ENCODE measurements at regions not wholly inside any gene's neighbourhood (a gene's known extent, or its start where the extent isn't known, plus 50 kb on each side); places are given as distances from the start of the nearest gene placed in this dataset.

DNA sequence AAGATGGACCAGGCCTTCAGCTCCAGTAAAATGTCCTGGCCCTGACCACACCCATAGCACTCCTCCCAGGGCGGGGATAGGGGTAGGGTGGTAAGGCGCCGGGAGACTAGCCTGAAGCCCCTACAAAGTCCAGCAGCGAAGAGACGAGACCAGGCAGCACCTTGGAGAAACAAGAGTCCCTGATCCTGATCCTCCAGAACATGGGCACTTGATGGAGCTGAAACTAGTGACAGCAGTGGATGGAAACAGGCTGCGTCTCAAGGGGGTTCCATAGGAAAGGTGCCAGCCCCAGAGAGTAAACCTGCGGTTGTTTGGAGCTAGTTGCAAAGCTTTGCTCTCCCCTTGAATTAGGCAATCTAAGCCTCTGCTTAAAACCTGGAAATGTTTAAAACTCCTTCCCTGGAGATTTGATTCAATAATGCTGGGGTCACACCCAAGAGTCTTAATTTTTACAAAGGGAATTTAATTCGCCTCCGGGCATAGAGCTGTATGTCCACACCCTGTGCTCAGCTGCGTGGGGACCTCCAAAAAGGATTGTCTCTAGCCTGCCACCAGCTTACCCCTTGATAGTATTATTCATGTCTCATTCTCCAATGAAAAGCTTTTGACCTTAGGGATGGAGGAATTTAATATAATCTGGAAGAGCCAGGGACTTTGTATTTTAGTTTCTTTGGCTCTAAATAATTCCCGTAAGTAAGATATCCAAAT, 258.6 kb downstream of the PMP22 start:
- FAIRE-seq (no peak), ATAC-seq (no peak), DNase-seq (no peak)
- H3K27ac ChIP-seq: no peak overlapping the region
- H3K9me3 ChIP-seq: no peaks in the 10 kb centered on the region
- intact Hi-C loops (cut with DNase I): no loop called here
- H3K4me1 ChIP-seq: no peaks in the 10 kb centered on the region
- TF ChIP-seq, protein P1, sequence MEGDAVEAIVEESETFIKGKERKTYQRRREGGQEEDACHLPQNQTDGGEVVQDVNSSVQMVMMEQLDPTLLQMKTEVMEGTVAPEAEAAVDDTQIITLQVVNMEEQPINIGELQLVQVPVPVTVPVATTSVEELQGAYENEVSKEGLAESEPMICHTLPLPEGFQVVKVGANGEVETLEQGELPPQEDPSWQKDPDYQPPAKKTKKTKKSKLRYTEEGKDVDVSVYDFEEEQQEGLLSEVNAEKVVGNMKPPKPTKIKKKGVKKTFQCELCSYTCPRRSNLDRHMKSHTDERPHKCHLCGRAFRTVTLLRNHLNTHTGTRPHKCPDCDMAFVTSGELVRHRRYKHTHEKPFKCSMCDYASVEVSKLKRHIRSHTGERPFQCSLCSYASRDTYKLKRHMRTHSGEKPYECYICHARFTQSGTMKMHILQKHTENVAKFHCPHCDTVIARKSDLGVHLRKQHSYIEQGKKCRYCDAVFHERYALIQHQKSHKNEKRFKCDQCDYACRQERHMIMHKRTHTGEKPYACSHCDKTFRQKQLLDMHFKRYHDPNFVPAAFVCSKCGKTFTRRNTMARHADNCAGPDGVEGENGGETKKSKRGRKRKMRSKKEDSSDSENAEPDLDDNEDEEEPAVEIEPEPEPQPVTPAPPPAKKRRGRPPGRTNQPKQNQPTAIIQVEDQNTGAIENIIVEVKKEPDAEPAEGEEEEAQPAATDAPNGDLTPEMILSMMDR (IDR thresholded peaks at IDR 0.05): no peak
- no peaks in the 10 kb centered on the region for H3K36me3 ChIP-seq
- no peaks in the 10 kb centered on the region for H3K27me3 ChIP-seq
- no peak overlapping the region for H3K4me3 ChIP-seq
- 82 to 88% methylated on average over 11 of the region's 11 CpGs for WGBS, 2 donors

DNA sequence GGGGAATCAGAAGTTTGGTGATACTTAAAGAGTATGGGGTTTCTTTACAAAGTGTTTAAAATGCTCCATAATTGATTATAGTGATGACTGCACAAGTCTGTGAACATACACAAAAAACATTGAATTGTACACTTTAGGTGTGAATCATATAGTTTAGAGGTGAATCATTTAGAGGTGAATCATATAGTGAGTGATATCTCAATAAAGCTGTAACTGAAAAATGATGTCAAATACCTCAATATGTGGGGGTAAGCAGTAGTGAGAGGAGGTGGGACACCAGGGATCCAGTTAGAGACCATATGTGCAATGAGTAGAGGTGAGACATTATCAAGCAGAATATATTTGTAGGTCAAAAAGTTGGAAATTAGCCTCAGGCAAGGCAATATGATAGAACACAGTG, 264.5 kb downstream of the PMP22 start:
- Histone ChIP-seq H3K36me3 (no peaks in the 10 kb centered on the region), H3K9me3 (no peaks in the 10 kb centered on the region), H3K4me3 (no peak overlapping the region), H3K27ac (no peak overlapping the region), H3K4me1 (no peaks in the 10 kb centered on the region), H3K27me3 (peaks cover 0 to 5% (median 0%) of the 10 kb centered on the region in 4 donors)
- TF ChIP-seq, protein P1 (IDR thresholded peaks at IDR 0.05): no peak
- intact Hi-C loops (cut with DNase I): no loop called here
- FAIRE-seq: no peak
- DNase-seq: no peak
- no peak for ATAC-seq

DNA sequence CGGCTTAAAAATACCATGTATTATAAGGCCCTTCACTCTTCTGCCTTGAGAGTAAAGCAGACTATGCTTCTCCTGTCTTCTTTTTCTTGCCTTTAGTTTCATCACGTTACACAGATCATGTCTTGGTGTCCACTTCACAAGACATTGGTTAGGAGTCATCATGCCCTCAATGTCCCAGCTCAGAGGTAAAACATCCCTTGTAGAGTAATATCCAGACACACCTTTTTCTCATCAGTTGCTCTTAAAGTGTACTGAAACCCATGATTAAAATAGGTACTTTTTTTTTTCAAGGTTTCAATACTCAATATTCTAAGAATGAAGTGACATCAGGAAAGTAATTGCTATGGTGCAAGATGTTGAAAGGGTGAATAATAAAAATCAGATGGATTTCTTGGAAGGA, 267.8 kb downstream of the PMP22 start:
- no peak for ATAC-seq
- TF ChIP-seq, protein P1 (IDR thresholded peaks at IDR 0.05): no peak
- FAIRE-seq: no peak
- WGBS, 2 donors: 77 to 83% methylated on average over 2 of the region's 2 CpGs
- Histone ChIP-seq H3K4me1 (no peaks in the 10 kb centered on the region), H3K4me3 (no peak overlapping the region), H3K9me3 (no peaks in the 10 kb centered on the region), H3K27ac (no peak overlapping the region), H3K36me3 (no peaks in the 10 kb centered on the region), H3K27me3 (peaks cover 0 to 5% (median 0%) of the 10 kb centered on the region in 4 donors)
- DNase-seq: no peak
- intact Hi-C loops (cut with DNase I): no loop called here

- Histone ChIP-seq H3K36me3 (no peaks in the 10 kb centered on the region), H3K4me3 (no peak overlapping the region), H3K27ac (no peak overlapping the region), H3K27me3 (no peaks in the 10 kb centered on the region), H3K9me3 (no peaks in the 10 kb centered on the region), H3K4me1 (no peaks in the 10 kb centered on the region)
- ATAC-seq (no peak), FAIRE-seq (no peak), DNase-seq (no peak)
- intact Hi-C loops (cut with DNase I): no loop called here
- TF ChIP-seq, protein P1 (IDR thresholded peaks at IDR 0.05): no peak
- WGBS, 2 donors: 49 to 65% methylated on average over 4 of the region's 4 CpGs
Measured at GRCh38 chr17:14986127-14986526, 279.0 kb downstream of the PMP22 start.

DNA sequence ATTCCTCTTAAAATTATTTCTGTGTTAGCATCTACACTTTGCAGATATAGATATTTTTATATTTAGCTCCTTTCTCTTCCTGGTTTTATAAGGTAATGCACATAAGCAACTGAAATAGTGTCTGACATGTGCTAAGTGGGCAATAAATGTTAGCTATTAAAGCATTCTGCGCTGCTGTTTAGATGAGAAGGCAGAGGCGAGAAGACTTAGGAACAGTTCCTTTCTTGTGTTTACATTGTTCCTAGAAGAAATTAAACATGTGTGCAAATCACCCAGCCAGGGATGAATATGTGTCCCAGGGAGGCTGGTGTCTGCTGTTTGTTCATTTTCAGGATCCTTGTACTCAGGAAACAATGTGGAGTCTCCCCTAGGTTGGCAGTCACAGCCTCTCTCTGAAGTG, 292.3 kb downstream of the PMP22 start:
- 87 to 93% methylated on average over 2 of the region's 2 CpGs for WGBS, 2 donors
- no peak overlapping the region for H3K4me3 ChIP-seq
- peaks cover 0 to 5% (median 0%) of the 10 kb centered on the region in 4 donors for H3K27me3 ChIP-seq
- H3K9me3 ChIP-seq: peaks cover 0 to 4% (median 0%) of the 10 kb centered on the region in 4 donors
- TF ChIP-seq, protein P1 (IDR thresholded peaks at IDR 0.05): no peak
- no peaks in the 10 kb centered on the region for H3K36me3 ChIP-seq
- ATAC-seq (no peak), FAIRE-seq (no peak), DNase-seq (no peak)
- H3K4me1 ChIP-seq: no peaks in the 10 kb centered on the region
- intact Hi-C loops (cut with DNase I): no loop called here
- no peak overlapping the region for H3K27ac ChIP-seq
